Lower lobe of right lung (tissue), 2 donors: ENCODE measurements at regions not wholly inside any gene's neighbourhood (a gene's known extent, or its start where the extent isn't known, plus 50 kb on each side); places are given as distances from the start of the nearest gene placed in this dataset.

Experiments
- ATAC-seq, 2 donors: fragments of 200-7000 bp; cut with Tn5 transposase; one replicate each; pipeline ENCODE4 v1.9.1; 2020 to 2022; ENCODE audit warnings: mild to moderate bottlenecking in 2 of 2, moderate library complexity in 2 of 2
- DNase-seq: peaks from one replicate; pipeline ENCODE4 v3.0.0-alpha.2; 2020
- H3K27ac ChIP-seq: fragments of 200-600 bp; one replicate; pipeline ENCODE4 v1.8.0; 2022
- H3K27me3 ChIP-seq: fragments of 200-600 bp; one replicate; pipeline ENCODE4 v1.8.0; 2022; ENCODE audit warnings: low read depth
- H3K36me3 ChIP-seq: fragments of 200-600 bp; one replicate; pipeline ENCODE4 v1.8.0; 2022; ENCODE audit warnings: mild to moderate bottlenecking
- H3K4me1 ChIP-seq: fragments of 200-600 bp; one replicate; pipeline ENCODE4 v1.8.0; 2022
- H3K4me3 ChIP-seq: fragments of 200-600 bp; one replicate; pipeline ENCODE4 v1.8.0; 2022; ENCODE audit warnings: mild to moderate bottlenecking
- H3K9me3 ChIP-seq: fragments of 200-600 bp; one replicate; pipeline ENCODE4 v1.8.0; 2022
- CTCF ChIP-seq: fragments of 200-600 bp; IDR thresholded peaks from one replicate; pipeline ENCODE4 v1.8.0; 2022; ENCODE audit warnings: antibody characterized with exemption, mild to moderate bottlenecking
- intact Hi-C: fragments of 100-400 bp; cut with DNase I; formaldehyde crosslinking; loops from one replicate; pipeline ENCODE4 v1.11.0; 2022
- donor health status: DM: no; HTN: yes; CAD: no; lungs with severe emphysema.

- ATAC-seq: no peak
- intact Hi-C loops: no loop called here
- no peak overlapping the region for H3K27ac ChIP-seq
Measured at GRCh38 chr14:26319139-26319864, 278.5 kb downstream of the NOVA1 start.

DNA sequence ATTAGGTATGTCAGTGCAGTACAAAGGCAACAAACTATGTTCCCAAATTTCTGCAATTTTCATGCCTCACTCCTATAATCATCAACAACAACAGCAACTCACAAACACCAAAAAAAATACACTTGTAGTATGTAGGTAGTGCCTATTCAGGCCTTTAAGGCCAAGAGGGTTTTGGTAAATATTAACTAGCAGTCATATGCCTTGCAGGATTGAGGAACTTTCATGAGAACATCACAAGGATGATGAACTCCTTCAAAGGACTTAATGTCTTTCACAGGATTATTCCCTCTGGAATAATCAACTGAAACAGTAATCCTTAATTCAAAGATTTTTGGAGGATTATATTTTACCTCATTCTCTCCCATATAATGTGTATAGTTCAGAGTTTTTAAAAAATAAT is 293.8 kb downstream of the NOVA1 start:
- no peak for ATAC-seq
- Histone ChIP-seq H3K9me3 (no peaks in the 10 kb centered on the region), H3K27ac (no peak overlapping the region)

More at GRCh38 chr14:26319139-26319864, 278.5 kb downstream of the NOVA1 start:
- no peak for DNase-seq
- Histone ChIP-seq H3K36me3 (no peaks in the 10 kb centered on the region), H3K27me3 (no peaks in the 10 kb centered on the region), H3K9me3 (no peaks in the 10 kb centered on the region), H3K4me1 (no peaks in the 10 kb centered on the region), H3K4me3 (no peak overlapping the region)
- TF ChIP-seq CTCF: no peak

DNA sequence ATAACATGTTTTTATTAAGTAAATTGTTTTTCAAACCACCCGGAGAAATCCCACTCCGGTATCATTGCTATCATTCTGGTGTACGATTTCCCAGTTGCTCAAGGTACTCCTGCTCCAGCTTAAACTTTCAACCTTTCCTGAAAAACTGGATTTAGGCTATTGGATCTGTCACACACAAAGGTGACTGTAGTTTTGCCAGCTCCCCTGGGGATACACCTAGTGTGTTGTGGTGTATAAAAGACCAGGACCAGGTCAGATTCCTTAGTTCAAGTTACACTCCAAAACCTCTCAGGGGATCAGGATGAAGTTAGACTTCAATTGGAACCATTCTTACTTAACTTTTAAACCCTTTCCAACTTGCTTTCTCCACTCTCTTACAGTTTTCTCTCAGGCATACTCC is 303.9 kb downstream of the NOVA1 start:
- intact Hi-C loops: no loop called here
- no peaks in the 10 kb centered on the region for H3K27me3 ChIP-seq
- TF ChIP-seq CTCF: no peak
- no peaks in the 10 kb centered on the region for H3K9me3 ChIP-seq
- ATAC-seq: no peak
- H3K36me3 ChIP-seq: no peaks in the 10 kb centered on the region
- no peak overlapping the region for H3K4me3 ChIP-seq
- no peaks in the 10 kb centered on the region for H3K4me1 ChIP-seq
- no peak overlapping the region for H3K27ac ChIP-seq
- DNase-seq: no peak

More for the DNA sequence above, 293.8 kb downstream of the NOVA1 start:
- DNase-seq: no peak
- intact Hi-C loops: no loop called here
- Histone ChIP-seq H3K4me3 (no peak overlapping the region), H3K4me1 (no peaks in the 10 kb centered on the region), H3K27me3 (no peaks in the 10 kb centered on the region), H3K36me3 (no peaks in the 10 kb centered on the region)
- TF ChIP-seq CTCF: no peak

GRCh38 chr14:26289891-26290486 is 307.8 kb downstream of the NOVA1 start:
- Histone ChIP-seq H3K4me1 (peaks cover 5% of the 10 kb centered on the region), H3K4me3 (no peak overlapping the region), H3K27ac (no peak overlapping the region), H3K36me3 (no peaks in the 10 kb centered on the region), H3K27me3 (no peaks in the 10 kb centered on the region), H3K9me3 (no peaks in the 10 kb centered on the region)
- intact Hi-C loops: no loop called here
- no peak for ATAC-seq
- TF ChIP-seq CTCF: no peak
- no peak for DNase-seq

DNA sequence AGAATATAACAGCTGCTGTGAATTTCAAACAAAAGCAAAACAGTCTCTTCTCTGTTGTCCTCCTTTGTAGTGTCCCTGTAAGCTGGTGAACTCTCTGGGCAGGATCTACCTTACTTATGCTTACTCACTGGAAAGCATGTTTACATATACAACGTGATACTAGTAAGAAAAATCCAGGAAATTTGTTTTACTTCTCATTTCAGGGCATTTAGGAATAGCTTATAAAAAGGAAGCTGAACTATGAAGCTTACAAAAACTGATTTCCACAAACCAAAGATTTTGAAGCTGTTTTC is 311.0 kb downstream of the NOVA1 start:
- H3K9me3 ChIP-seq: no peaks in the 10 kb centered on the region
- no peak overlapping the region for H3K4me3 ChIP-seq
- DNase-seq (no peak), ATAC-seq (no peak)
- no peak overlapping the region for H3K27ac ChIP-seq
- H3K27me3 ChIP-seq: no peaks in the 10 kb centered on the region
- intact Hi-C loops: no loop called here
- no peaks in the 10 kb centered on the region for H3K36me3 ChIP-seq
- TF ChIP-seq CTCF: no peak
- peaks cover 5% of the 10 kb centered on the region for H3K4me1 ChIP-seq
